ENCODE measurements at regions not wholly inside any gene's neighbourhood (a gene's known extent, or its start where the extent isn't known, plus 50 kb on each side); places are given as distances from the start of the nearest gene placed in this dataset.

DNA sequence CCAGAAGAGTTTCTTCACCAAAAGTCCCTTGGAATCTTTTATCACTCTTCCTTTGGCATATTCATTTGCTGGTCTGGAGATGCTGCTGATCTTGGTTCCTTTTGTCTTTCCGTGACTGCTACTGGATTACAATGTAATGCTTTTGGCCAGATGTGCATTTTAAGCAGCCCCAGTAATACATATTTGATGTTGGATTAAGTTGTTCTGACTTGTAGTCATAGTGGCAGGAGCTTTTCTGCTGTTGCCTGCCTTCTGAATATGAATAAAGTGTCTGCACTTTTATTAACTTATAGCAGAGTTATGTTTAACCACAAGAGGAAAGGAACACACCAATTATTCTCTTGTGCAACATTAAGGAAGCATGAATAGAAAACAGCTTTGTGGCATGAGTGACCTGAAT, 360.0 kb upstream of the DDI1 start:
- no peaks in the 10 kb centered on the region for H3K36me3 ChIP-seq (ENCODE audit: control insufficient read depth, insufficient read depth, low read length)
- H3K4me3 ChIP-seq (replicated peaks in 1 of 4; ENCODE audit: control extremely low read depth in 1 of 4, insufficient read depth in 1 of 4, low read depth in 3 of 4, low read length in 4 of 4): no peak overlapping the region
- no peaks in the 10 kb centered on the region for H3K4me1 ChIP-seq (ENCODE audit: control insufficient read depth, extremely low read depth, insufficient read depth, low read length)
- no peak overlapping the region for H3K9ac ChIP-seq (ENCODE audit: insufficient read depth, low read length)
- no peak overlapping the region for H3K4me2 ChIP-seq (ENCODE audit: extremely low read depth, insufficient read depth, low read length)
- no peaks in the 10 kb centered on the region for H3K79me2 ChIP-seq (ENCODE audit: control insufficient read depth, insufficient read depth, low read length)
- no peaks in the 10 kb centered on the region for H4K20me1 ChIP-seq (ENCODE audit: control insufficient read depth, extremely low read depth, insufficient read depth, low read length)
- H2AFZ ChIP-seq (ENCODE audit: low read length): no peak overlapping the region
- no peak overlapping the region for H3K27ac ChIP-seq (ENCODE audit: insufficient read depth, low read length)
- H3K27me3 ChIP-seq (ENCODE audit: control insufficient read depth, insufficient read depth, low read length): no peaks in the 10 kb centered on the region
- TF ChIP-seq, protein P1, sequence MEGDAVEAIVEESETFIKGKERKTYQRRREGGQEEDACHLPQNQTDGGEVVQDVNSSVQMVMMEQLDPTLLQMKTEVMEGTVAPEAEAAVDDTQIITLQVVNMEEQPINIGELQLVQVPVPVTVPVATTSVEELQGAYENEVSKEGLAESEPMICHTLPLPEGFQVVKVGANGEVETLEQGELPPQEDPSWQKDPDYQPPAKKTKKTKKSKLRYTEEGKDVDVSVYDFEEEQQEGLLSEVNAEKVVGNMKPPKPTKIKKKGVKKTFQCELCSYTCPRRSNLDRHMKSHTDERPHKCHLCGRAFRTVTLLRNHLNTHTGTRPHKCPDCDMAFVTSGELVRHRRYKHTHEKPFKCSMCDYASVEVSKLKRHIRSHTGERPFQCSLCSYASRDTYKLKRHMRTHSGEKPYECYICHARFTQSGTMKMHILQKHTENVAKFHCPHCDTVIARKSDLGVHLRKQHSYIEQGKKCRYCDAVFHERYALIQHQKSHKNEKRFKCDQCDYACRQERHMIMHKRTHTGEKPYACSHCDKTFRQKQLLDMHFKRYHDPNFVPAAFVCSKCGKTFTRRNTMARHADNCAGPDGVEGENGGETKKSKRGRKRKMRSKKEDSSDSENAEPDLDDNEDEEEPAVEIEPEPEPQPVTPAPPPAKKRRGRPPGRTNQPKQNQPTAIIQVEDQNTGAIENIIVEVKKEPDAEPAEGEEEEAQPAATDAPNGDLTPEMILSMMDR (conservative IDR thresholded peaks at IDR 0.05 in 1 of 2, IDR thresholded peaks at IDR 0.05 in 1 of 2; ENCODE audit: low read depth in 1 of 2, low read length in 2 of 2): no peak
- TF ChIP-seq EZH2 (IDR thresholded peaks at IDR 0.05; ENCODE audit: low read length, missing control alignments): no peak
- peak in 1 of 2 donors; percentile 45 for DNase-seq (ENCODE audit: low read depth in 2 of 2)
- no peaks in the 10 kb centered on the region for H3K9me3 ChIP-seq (ENCODE audit: control insufficient read depth, insufficient read depth, low read depth, low read length)

DNA sequence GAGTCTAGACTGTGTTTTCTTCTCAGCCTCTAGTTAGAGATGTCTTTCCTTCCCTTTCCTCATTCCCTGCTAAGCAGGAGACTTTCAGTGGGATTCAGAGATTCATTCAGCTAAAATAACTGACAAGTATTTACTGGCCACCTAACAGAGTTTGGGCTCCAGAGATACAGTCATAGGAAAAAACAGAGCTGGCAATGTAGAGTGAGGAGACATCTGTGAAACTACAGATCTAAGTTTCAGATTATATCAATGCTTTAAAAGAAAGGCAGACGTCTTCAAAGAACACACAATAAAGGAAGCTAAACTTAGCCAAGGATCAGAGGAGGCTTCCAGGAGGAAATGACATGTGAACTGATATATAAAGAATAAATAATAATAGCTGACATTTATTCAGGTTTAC, 355.6 kb upstream of the DDI1 start:
- Histone ChIP-seq H3K79me2 (ENCODE audit: control insufficient read depth, insufficient read depth, low read length) (no peaks in the 10 kb centered on the region), H4K20me1 (ENCODE audit: control insufficient read depth, extremely low read depth, insufficient read depth, low read length) (no peaks in the 10 kb centered on the region), H3K27ac (ENCODE audit: insufficient read depth, low read length) (no peak overlapping the region), H3K4me3 (replicated peaks in 1 of 4; ENCODE audit: control extremely low read depth in 1 of 4, insufficient read depth in 1 of 4, low read depth in 3 of 4, low read length in 4 of 4) (no peak overlapping the region), H3K9ac (ENCODE audit: insufficient read depth, low read length) (no peak overlapping the region), H3K4me2 (ENCODE audit: extremely low read depth, insufficient read depth, low read length) (no peak overlapping the region), H3K4me1 (ENCODE audit: control insufficient read depth, extremely low read depth, insufficient read depth, low read length) (no peaks in the 10 kb centered on the region), H3K27me3 (ENCODE audit: control insufficient read depth, insufficient read depth, low read length) (no peaks in the 10 kb centered on the region), H3K9me3 (ENCODE audit: control insufficient read depth, insufficient read depth, low read depth, low read length) (no peaks in the 10 kb centered on the region), H3K36me3 (ENCODE audit: control insufficient read depth, insufficient read depth, low read length) (no peaks in the 10 kb centered on the region), H2AFZ (ENCODE audit: low read length) (peak overlapping the region; percentile 2)
- no peak for DNase-seq (ENCODE audit: low read depth in 2 of 2)
- TF ChIP-seq EZH2 (IDR thresholded peaks at IDR 0.05; ENCODE audit: low read length, missing control alignments): no peak
- TF ChIP-seq, protein P1 (conservative IDR thresholded peaks at IDR 0.05 in 1 of 2, IDR thresholded peaks at IDR 0.05 in 1 of 2; ENCODE audit: low read depth in 1 of 2, low read length in 2 of 2): no peak

DNA sequence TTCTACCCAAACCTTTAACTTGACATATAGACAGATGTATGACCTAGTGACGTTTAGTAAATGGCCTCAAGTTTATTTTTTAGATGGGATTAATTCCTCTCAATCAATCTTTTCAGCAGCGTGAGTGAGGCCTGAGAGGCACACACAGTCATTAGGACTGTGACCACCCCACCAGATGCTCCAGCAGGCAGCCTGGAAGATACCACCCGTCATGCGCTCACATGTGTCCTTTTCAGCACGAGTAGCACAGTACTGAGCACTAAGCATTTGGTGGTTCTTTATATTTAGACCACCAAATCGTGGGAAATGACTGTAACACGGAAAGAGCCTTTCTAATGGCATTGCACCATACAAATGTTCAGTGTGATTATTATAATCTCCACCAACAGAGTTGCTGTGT, 354.6 kb upstream of the DDI1 start:
- Histone ChIP-seq H3K9ac (ENCODE audit: insufficient read depth, low read length) (no peak overlapping the region), H2AFZ (ENCODE audit: low read length) (no peak overlapping the region), H3K27ac (ENCODE audit: insufficient read depth, low read length) (no peak overlapping the region), H3K36me3 (ENCODE audit: control insufficient read depth, insufficient read depth, low read length) (no peaks in the 10 kb centered on the region), H4K20me1 (ENCODE audit: control insufficient read depth, extremely low read depth, insufficient read depth, low read length) (no peaks in the 10 kb centered on the region), H3K9me3 (ENCODE audit: control insufficient read depth, insufficient read depth, low read depth, low read length) (no peaks in the 10 kb centered on the region), H3K4me3 (replicated peaks in 1 of 4; ENCODE audit: control extremely low read depth in 1 of 4, insufficient read depth in 1 of 4, low read depth in 3 of 4, low read length in 4 of 4) (no peak overlapping the region), H3K79me2 (ENCODE audit: control insufficient read depth, insufficient read depth, low read length) (no peaks in the 10 kb centered on the region), H3K27me3 (ENCODE audit: control insufficient read depth, insufficient read depth, low read length) (no peaks in the 10 kb centered on the region), H3K4me1 (ENCODE audit: control insufficient read depth, extremely low read depth, insufficient read depth, low read length) (no peaks in the 10 kb centered on the region), H3K4me2 (ENCODE audit: extremely low read depth, insufficient read depth, low read length) (no peak overlapping the region)
- DNase-seq (ENCODE audit: low read depth in 2 of 2): no peak
- TF ChIP-seq EZH2 (IDR thresholded peaks at IDR 0.05; ENCODE audit: low read length, missing control alignments): no peak
- TF ChIP-seq, protein P1 (conservative IDR thresholded peaks at IDR 0.05 in 1 of 2, IDR thresholded peaks at IDR 0.05 in 1 of 2; ENCODE audit: low read depth in 1 of 2, low read length in 2 of 2): no peak
